Retinal pigment epithelial cell (primary cell): ENCODE measurements at regions not wholly inside any gene's neighbourhood (a gene's known extent, or its start where the extent isn't known, plus 50 kb on each side); places are given as distances from the start of the nearest gene placed in this dataset.

Experiments
- DNase-seq: peaks from one replicate; pipeline ENCODE4 v3.0.0-alpha.2; 2010; ENCODE audit warnings: low read depth
- H3K4me3 ChIP-seq: 2 replicates; pipeline ENCODE4 v1.5.1; 2011; ENCODE audit warnings: mild to moderate bottlenecking, low read length, control low read depth, moderate library complexity
- CTCF ChIP-seq: conservative IDR thresholded peaks from 2 replicates; pipeline ENCODE4 v1.5.1; 2011; ENCODE audit warnings: low read depth, low read length, control low read depth, inconsistent platforms

- TF ChIP-seq CTCF = no peak
- DNase-seq = no peak
- H3K4me3 ChIP-seq = no peak overlapping the region
Measured at GRCh38 chr1:38118976-38119375, 72.4 kb upstream of the POU3F1 start.

- TF ChIP-seq CTCF = no peak
- DNase-seq = no peak
- no peak overlapping the region for H3K4me3 ChIP-seq
Measured at GRCh38 chr1:38117444-38117887, 70.9 kb upstream of the POU3F1 start.

- no peak for TF ChIP-seq CTCF
- DNase-seq = no peak
- H3K4me3 ChIP-seq = no peak overlapping the region
Measured at GRCh38 chr1:38115682-38116202, 69.1 kb upstream of the POU3F1 start.

- TF ChIP-seq CTCF = no peak
- H3K4me3 ChIP-seq = no peak overlapping the region
- no peak for DNase-seq
Measured at GRCh38 chr1:38115226-38115625, 68.6 kb upstream of the POU3F1 start.

- H3K4me3 ChIP-seq = no peak overlapping the region
- no peak for DNase-seq
- TF ChIP-seq CTCF = no peak
Measured at GRCh38 chr1:38114241-38115026, 67.8 kb upstream of the POU3F1 start.

- DNase-seq = no peak
- no peak overlapping the region for H3K4me3 ChIP-seq
- no peak for TF ChIP-seq CTCF
Measured at GRCh38 chr1:38113159-38113666, 66.6 kb upstream of the POU3F1 start.

GRCh38 chr1:38111589-38111988 is 65.0 kb upstream of the POU3F1 start:
- H3K4me3 ChIP-seq = no peak overlapping the region
- DNase-seq = no peak
- no peak for TF ChIP-seq CTCF
